Ectodermal cell (in vitro differentiated cells): ENCODE measurements at regions not wholly inside any gene's neighbourhood (a gene's known extent, or its start where the extent isn't known, plus 50 kb on each side); places are given as distances from the start of the nearest gene placed in this dataset.

Source experiments
- H3K27ac ChIP-seq: 2 replicates; pipeline ENCODE4 v1.7.0; 2013; ENCODE audit warnings: mild to moderate bottlenecking, low read depth, low read length; ENCODE audit not compliant: insufficient read depth, poor library complexity, severe bottlenecking
- H3K27me3 ChIP-seq: 2 replicates; pipeline ENCODE4 v1.7.0; 2013; ENCODE audit warnings: mild to moderate bottlenecking, low read length; ENCODE audit not compliant: insufficient read depth, control insufficient read depth, poor library complexity, severe bottlenecking
- H3K36me3 ChIP-seq: one replicate; pipeline ENCODE4 v1.7.0; 2013; ENCODE audit warnings: low read length; ENCODE audit not compliant: control insufficient read depth, insufficient read depth
- H3K4me1 ChIP-seq: one replicate; pipeline ENCODE4 v1.7.0; 2013; ENCODE audit warnings: low read length; ENCODE audit not compliant: control insufficient read depth, insufficient read depth
- H3K4me3 ChIP-seq: 2 replicates; pipeline ENCODE4 v1.7.0; 2013; ENCODE audit warnings: low read depth, low read length, control low read depth; ENCODE audit not compliant: insufficient read depth
- H3K9me3 ChIP-seq: 2 replicates; pipeline ENCODE4 v1.7.0; 2013; ENCODE audit warnings: mild to moderate bottlenecking, low read length, moderate library complexity; ENCODE audit not compliant: control insufficient read depth
- WGBS, 2 experiments: methylation state at CpG; one replicate each; pipeline ENCODE4 v1.1.7; 2013; ENCODE audit warnings: missing lambda C conversion rate in 2 of 2; 5-methylcytosine and 5-hydroxymethylcytosine counted together

DNA sequence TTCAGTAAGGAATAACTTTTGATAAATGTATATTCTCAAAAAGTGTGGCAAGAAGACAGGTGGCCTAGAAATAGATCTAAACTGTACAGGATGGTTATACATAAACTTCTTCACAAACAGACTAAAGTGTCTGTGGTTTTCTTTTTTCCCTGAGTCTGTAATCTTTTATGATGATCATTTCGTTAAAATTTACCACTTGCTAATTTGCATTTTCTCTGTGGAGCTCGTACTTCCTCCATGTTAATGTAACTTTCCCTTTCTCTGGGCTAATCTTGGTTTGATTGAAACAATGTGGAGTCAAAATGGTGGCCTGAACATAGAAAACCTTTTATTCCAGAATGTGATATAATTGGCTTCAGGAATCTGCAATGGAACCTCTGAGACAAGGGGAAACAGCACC, 166.2 kb downstream of the FTCDNL1 start:
- H3K9me3 ChIP-seq = no peaks in the 10 kb centered on the region
- no peak overlapping the region for H3K4me3 ChIP-seq
- H3K27me3 ChIP-seq = no peaks in the 10 kb centered on the region
- no peaks in the 10 kb centered on the region for H3K4me1 ChIP-seq
- no peak overlapping the region for H3K27ac ChIP-seq
- no peaks in the 10 kb centered on the region for H3K36me3 ChIP-seq
- 89 to 100% methylated on average over 1 to 2 of the region's 2 CpGs for WGBS, 2 experiments

DNA sequence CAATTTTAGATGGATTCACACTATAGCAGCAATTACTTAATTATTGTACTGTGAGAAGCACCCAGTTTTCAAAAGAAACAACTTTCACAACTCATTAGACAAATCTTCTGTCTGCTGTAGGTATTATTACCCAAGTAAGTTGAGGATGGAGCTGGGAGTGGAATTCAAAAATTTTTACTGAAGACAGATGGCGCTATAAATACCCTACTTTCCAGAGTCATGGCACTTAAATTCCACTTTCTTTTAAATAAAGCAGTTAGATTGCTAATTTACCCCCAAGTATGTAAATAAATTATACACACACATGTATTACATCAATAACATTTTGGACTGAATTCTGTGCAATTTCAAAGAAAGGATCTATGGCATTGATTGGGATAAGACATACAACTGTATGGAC, 166.8 kb downstream of the FTCDNL1 start:
- Histone ChIP-seq H3K9me3 (no peaks in the 10 kb centered on the region), H3K36me3 (no peaks in the 10 kb centered on the region), H3K27ac (no peak overlapping the region), H3K4me1 (no peaks in the 10 kb centered on the region), H3K27me3 (no peaks in the 10 kb centered on the region), H3K4me3 (no peak overlapping the region)
- WGBS, 2 experiments = 43% methylated on average over 1 of the region's 1 CpG; no CpG with 5 or more reads in 1 of the 2 experiments

DNA sequence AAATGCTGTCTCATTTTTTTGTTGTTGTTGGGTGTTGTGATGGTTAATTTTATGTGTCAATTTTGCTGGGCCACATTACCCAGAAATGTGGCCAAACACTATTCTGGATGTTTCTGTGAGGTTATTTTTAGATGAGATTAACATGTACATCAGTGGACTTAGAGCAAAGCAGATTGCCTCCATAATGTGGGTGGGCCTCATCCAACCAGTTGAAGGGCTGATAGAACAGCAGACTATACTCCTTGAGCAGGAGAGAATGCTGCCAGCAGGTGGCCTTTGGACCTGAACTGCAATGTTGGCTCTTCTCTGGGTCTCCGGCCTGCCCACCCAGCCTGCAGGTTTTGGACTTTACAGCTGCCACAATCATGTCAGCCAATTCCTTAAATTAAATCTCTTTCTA, 169.0 kb downstream of the FTCDNL1 start:
- Histone ChIP-seq H3K27ac (no peak overlapping the region), H3K36me3 (no peaks in the 10 kb centered on the region), H3K27me3 (no peaks in the 10 kb centered on the region), H3K9me3 (no peaks in the 10 kb centered on the region), H3K4me3 (no peak overlapping the region), H3K4me1 (no peaks in the 10 kb centered on the region)
- 94 to 100% methylated on average over 1 of the region's 1 CpG for WGBS, 2 experiments

DNA sequence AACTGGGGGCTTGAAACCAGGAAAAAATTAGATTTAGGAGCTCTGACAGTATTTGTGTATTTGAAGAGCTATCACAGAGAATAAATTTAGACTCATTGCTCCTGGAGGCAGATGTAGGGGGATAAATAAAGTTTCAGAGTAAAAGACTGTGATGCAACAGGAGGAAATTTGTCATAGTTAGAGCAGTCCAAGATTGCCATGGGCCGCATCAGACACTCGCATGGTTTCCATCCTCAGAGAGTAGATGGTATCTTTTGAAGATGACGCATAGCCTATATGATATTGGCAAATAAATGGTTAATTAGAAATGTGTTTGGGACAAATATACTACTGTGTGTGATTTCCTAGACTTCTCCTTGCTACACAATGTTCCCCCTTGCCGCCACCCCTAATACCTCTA, 170.5 kb downstream of the FTCDNL1 start:
- Histone ChIP-seq H3K36me3 (no peaks in the 10 kb centered on the region), H3K4me3 (no peak overlapping the region), H3K4me1 (no peaks in the 10 kb centered on the region), H3K9me3 (no peaks in the 10 kb centered on the region), H3K27ac (no peak overlapping the region), H3K27me3 (no peaks in the 10 kb centered on the region)
- WGBS, 2 experiments = 97 to 98% methylated on average over 3 to 4 of the region's 4 CpGs

DNA sequence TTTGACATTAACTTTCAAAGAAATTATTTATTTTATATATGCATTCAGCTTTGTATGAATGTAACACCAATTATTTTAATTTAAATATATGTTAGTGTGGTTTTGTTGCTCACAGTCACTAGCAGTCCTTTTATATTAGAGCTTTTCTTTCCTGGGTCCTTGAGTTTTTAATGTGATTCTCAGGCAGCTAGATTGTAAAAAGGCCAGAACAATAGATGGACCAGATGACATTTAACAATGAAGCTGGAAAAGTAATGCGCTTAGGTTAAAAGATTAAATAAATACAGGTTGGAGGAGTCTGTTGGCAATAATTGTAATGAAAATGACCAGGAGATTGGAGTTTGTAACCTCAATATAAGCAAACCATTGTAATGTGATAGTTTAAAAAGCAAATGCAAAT, 171.1 kb downstream of the FTCDNL1 start:
- no peaks in the 10 kb centered on the region for H3K4me1 ChIP-seq
- H3K27ac ChIP-seq = no peak overlapping the region
- no peaks in the 10 kb centered on the region for H3K36me3 ChIP-seq
- no peak overlapping the region for H3K4me3 ChIP-seq
- no peaks in the 10 kb centered on the region for H3K9me3 ChIP-seq
- no peaks in the 10 kb centered on the region for H3K27me3 ChIP-seq
- 85 to 91% methylated on average over 1 of the region's 1 CpG for WGBS, 2 experiments

DNA sequence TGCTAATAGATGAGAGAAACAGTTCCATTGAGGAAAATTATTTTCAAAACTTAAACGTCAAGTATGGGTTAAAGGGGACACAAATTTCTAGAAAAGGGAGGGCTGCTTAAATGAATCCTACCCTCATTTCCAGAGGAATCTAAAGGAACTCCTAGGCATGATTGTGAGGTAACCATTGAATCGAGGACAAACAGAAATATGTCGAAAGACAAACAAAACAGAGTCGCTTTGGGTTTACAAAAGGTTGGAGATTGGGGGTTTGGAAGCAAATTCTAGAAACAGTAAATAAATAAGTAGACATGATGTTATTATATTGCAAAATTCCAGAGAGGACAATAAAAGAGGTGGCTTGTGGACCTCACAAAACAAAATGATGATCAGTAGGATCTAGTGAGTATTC, 173.1 kb downstream of the FTCDNL1 start:
- Histone ChIP-seq H3K36me3 (no peaks in the 10 kb centered on the region), H3K27me3 (no peaks in the 10 kb centered on the region), H3K27ac (no peak overlapping the region), H3K4me1 (no peaks in the 10 kb centered on the region), H3K4me3 (no peak overlapping the region), H3K9me3 (no peaks in the 10 kb centered on the region)
- WGBS, 2 experiments = 93 to 94% methylated on average over 4 of the region's 4 CpGs

DNA sequence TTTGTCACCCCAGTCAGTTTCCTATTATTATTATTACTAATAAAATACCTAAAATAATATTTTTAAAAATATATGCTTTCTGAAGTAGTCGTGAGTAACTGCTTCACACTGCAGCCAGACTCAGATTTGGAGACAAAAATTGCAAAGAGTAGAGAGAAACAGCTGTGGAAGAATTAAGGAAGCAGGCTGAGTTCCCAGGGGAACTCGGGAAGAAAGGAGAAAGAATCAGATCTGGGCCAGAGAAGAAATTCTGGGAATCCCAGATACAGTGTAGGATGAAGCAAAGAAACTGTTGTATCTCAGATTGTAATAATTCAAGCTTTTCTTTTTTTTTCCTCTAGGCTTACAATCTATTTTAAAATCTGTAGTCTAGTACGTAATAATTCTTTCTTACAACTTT, 182.3 kb downstream of the FTCDNL1 start:
- whole genome bisulfite sequencing, 2 experiments = 86 to 95% methylated on average over 3 of the region's 3 CpGs
- no peak overlapping the region for H3K4me3 ChIP-seq
- H3K27me3 ChIP-seq = no peaks in the 10 kb centered on the region
- H3K27ac ChIP-seq = no peak overlapping the region
- H3K36me3 ChIP-seq = no peaks in the 10 kb centered on the region
- no peaks in the 10 kb centered on the region for H3K9me3 ChIP-seq
- H3K4me1 ChIP-seq = no peaks in the 10 kb centered on the region

DNA sequence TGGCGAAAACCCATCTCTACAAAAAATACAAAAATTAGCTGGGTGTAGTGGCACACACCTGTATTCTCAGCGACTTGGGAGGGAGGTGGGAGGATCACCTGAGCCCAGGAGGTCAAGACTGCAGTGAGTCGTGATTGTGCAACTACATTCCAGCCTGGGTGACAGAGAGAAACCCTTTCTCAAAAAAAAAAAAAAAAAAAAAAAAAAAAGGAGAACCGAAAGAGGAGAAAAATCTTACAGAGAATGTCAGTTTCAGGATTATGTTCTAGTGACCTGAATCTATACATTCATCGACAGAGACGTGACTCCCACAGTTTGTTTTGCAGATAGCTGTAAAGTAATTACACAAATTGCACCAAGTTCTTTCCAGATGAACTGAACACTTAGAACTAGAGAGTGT, 187.8 kb downstream of the FTCDNL1 start:
- Histone ChIP-seq H3K36me3 (no peaks in the 10 kb centered on the region), H3K9me3 (no peaks in the 10 kb centered on the region), H3K4me1 (no peaks in the 10 kb centered on the region), H3K27ac (no peak overlapping the region), H3K27me3 (no peaks in the 10 kb centered on the region), H3K4me3 (no peak overlapping the region)
- WGBS, 2 experiments = 68 to 82% methylated on average over 4 to 6 of the region's 6 CpGs

DNA sequence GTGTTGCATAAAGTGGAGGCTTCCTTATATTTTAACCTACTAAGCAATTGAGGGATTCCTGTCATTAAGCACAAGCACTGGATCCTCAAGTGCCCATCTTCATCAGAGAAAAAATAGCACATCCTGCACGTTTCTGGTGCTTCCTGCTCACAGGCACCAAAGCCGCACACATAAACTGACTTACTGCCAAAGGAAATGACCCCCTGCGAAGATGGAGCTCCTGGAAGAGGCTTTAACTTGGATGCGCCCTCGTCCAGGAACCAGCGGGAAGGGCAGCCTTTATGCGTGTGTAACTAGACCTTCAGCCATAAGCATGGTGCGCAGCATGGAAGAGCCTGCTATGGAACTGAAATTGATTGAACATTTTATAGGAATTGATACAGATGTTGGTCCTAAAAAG, 188.7 kb downstream of the FTCDNL1 start:
- H3K27me3 ChIP-seq = no peaks in the 10 kb centered on the region
- H3K4me3 ChIP-seq = no peak overlapping the region
- H3K9me3 ChIP-seq = no peaks in the 10 kb centered on the region
- WGBS, 2 experiments = 81 to 82% methylated on average over 8 of the region's 8 CpGs
- no peak overlapping the region for H3K27ac ChIP-seq
- H3K4me1 ChIP-seq = no peaks in the 10 kb centered on the region
- H3K36me3 ChIP-seq = no peaks in the 10 kb centered on the region

DNA sequence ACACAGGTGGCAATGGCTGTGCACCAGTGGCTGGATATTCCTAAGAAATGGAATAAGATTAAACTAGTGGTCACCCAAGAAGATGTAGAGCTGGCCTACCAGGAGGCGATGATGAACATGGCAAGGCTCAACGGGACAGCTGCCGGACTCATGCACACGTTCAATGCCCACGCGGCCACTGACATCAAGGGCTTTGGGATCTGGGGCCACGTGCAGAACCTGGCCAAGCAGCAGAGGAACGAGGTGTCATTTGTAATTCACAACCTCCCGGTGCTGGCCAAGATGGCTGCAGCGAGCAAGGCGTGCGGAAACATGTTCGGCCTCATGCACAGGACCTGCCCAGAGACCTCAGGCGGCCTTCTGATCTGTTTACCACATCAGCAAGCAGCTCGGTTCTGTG, 190.8 kb downstream of the FTCDNL1 start:
- 96 to 97% methylated on average over 15 of the region's 15 CpGs for WGBS, 2 experiments

DNA sequence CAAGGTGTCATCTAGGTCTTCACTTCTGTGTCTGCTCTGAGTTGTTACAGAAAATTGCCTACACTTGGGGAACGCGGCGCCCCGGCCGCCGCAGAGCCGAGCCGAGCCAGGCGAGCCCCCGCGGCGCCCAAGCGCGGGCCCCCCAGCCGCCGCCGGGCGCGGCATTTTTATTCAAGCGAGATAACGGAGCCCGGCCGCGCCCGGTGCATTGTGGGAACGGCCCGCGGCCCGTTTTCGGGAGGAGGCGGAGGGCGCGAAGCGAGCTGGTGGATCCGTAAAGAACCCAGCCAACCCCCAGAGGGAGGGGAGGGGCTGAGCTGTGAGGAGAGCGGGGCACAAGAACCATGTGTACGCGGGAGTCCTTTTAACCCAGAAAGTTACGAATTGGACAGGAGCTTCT, 191.8 kb downstream of the FTCDNL1 start:
- Histone ChIP-seq H3K4me3 (peak overlapping the region; percentile 20), H3K4me1 (no peaks in the 10 kb centered on the region), H3K9me3 (peaks cover 2% of the 10 kb centered on the region), H3K36me3 (no peaks in the 10 kb centered on the region), H3K27me3 (no peaks in the 10 kb centered on the region), H3K27ac (no peak overlapping the region)
- 3% methylated on average over 39 of the region's 39 CpGs for WGBS, 2 experiments

More for the DNA sequence above, 190.8 kb downstream of the FTCDNL1 start:
- H3K4me3 ChIP-seq = no peak overlapping the region
- H3K27ac ChIP-seq = no peak overlapping the region
- no peaks in the 10 kb centered on the region for H3K36me3 ChIP-seq
- no peaks in the 10 kb centered on the region for H3K27me3 ChIP-seq
- H3K9me3 ChIP-seq = no peaks in the 10 kb centered on the region
- H3K4me1 ChIP-seq = no peaks in the 10 kb centered on the region
